Stimulated activated CD8-positive, alpha-beta memory T cell treated with anti-CD3 and anti-CD28 coated beads, Interleukin-12 subunit alpha, Interleukin-12 subunit beta, amount 100 ng/mL, for 4 hours (primary cell): ENCODE measurements at regions not wholly inside any gene's neighbourhood (a gene's known extent, or its start where the extent isn't known, plus 50 kb on each side); places are given as distances from the start of the nearest gene placed in this dataset.
"Not testable (repeated sequence)": the region's sequence is repeated elsewhere in the genome, so short reads cannot be mapped to it uniquely, and the experiment has no call there.

Experiments used
- DNase-seq: peaks from one replicate; pipeline ENCODE4 v3.0.0-alpha.2; 2020; ENCODE audit warnings: low read depth

- DNase-seq: no peak
These were observed 1650.5 kb upstream of the LRRTM3 start for GRCh38 chr10:65275296-65275695.

DNA sequence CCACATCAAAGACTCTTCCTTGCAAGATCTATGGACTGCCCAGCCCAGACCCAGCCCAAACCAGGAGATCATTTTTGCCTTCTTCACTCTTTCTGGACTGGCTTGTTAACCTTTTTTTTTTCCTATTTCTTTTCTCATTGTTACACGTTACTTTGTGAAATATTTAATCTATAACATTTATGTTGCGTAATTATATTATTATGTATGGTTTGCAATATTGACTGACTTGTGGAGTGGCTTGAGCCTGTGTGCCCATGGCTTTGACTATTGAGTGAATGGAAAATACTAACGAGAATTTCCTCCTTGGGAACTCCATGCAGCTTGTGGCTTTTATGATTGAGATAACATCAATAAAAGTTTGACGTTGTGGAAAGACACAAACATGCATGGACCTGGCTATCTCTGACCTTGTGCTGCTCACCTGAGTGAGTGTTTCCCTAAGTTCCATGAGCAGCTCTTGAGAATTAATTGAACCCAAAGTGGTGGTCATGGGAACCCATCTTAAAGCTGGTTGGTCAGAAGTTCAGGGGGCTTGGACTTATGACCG is 1641.3 kb upstream of the LRRTM3 start:
- DNase-seq: no peak

DNA sequence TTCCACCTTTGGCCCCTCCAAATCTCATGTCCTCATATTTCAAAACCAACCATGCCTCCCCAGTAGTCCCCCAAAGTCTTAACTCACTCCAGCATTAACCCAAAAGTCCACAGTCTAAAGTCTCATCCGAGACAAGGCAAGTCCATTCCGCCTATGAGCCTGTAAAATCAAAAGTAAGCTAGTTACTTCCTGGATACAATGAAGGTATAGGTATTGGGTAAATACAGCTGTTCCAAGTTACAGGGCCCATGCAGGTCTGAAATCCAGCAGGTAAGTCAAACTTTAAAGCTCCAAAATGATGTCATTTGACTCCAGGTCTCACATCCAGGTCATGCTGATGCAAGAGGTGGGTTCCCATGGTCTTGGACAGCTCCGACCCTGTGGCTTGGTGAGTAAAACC is 1640.1 kb upstream of the LRRTM3 start:
- DNase-seq: not testable (repeated sequence)

- DNase-seq: no peak
These were observed 1634.5 kb upstream of the LRRTM3 start for GRCh38 chr10:65291286-65291685.

DNA sequence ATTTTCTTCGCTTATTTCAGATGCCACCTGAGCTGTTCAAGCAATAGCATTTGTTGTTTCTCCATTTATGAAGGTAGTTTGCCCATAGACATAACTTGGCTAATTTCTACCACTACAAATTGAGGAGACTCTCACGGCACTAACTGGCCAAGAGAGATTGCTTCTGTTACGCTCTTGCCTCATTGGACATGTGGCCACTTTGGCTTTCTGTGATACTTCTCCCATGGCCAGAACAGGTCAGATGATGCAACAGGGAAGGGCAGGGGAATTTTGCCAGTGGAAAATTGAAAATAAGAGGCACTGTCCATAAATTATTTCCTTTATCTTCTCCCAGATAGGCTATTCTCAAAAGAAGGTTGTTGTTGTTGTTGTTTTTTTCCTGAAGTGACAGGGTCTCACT is 1633.3 kb upstream of the LRRTM3 start:
- no peak for DNase-seq

DNA sequence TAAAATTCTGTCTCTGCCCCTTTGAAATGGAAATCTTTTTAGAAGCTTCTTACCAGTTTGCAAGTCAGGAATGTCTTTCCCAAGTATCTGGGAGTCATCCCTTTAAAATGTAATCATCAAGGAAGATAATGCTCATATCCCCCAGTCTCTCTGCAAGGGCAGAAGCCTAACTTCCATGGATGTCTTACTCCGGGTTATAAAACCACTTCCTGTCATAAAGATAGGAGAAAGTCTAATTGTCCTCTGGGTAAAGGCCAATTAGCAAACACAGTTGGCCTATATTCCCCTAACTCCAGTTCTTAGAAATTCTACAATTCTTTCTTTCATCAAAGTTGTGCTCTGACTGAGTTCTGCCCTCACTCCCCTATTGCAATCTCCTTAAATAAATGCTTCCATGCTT is 1631.5 kb upstream of the LRRTM3 start:
- no peak for DNase-seq

- DNase-seq: no peak
These were observed 1624.7 kb upstream of the LRRTM3 start for GRCh38 chr10:65301181-65301580.

DNA sequence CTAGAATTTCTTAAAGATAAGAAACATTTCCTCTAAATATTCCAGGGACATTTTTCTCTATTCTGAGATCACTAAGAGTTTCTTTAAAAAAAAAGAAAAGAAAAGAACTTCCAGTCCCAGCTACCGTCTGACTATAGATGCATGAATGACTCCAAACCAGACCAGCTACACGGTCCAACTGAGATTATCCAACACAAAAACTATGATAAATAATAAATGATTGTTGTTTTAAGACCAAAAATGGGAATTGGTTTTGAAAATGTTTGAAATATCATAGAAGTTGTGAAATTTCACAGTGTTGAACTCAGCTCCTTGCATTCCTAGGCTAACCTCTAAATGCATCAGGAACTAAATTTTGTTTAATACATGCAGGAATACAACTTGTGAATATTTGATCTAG is 1619.6 kb upstream of the LRRTM3 start:
- no peak for DNase-seq

DNA sequence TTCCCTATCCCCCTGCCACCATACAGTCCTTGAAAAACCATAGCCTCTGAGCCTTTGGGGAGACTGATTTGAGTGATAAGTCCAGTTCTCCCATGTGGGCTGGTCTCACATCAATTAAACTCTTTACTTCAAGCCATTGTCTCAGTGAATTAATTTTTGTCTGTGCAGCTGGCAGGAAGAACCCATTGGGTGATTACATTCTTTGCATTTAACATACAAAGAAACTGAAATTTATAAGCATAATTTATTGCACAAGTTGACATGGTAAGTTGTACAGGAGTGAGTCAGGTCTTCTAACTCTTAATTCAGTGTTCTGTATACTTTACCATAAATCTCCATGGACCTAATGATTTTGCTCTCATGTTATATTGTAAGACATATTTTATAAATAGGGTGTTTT is 1613.0 kb upstream of the LRRTM3 start:
- DNase-seq: no peak

- DNase-seq: no peak
These were observed 1612.4 kb upstream of the LRRTM3 start for GRCh38 chr10:65313406-65313805.

- no peak for DNase-seq
These were observed 1611.6 kb upstream of the LRRTM3 start for GRCh38 chr10:65314253-65314652.

GRCh38 chr10:65319493-65319892 is 1606.3 kb upstream of the LRRTM3 start:
- DNase-seq: no peak

DNA sequence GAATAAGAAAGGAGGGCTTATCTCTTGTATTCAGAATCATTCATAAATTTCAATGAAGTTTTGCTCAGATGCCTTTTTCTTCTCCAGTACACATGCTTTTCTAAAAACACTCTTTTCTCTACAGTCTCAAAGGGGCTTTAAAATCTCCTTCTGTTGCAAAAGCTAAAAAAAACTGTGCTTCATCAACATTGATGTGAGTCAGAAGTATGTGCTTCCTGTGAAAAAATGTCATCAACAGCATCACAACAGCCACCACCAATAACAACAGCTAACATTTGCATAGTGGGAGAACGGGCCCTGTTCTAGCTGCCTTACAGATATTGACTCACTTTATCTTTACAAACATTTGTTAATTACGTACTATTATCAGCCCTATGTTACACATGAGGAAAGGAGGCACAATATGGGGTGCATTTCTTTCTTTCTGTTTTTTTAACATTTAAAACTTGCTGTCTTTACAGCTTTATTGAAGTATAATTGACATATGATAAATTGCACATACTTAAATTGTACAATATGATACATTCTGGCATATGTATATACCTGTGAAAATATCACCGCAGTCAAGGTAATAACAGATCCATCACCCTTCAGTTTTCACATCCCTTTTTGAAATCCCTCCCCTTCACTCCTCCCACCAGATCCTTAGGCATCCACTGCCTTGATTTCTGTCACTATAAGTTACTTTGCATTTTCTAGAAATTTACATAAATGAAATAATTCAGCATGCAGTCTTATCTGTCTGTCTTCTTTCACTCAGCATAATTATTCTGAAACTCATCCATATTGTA is 1605.4 kb upstream of the LRRTM3 start:
- DNase-seq: no peak

DNA sequence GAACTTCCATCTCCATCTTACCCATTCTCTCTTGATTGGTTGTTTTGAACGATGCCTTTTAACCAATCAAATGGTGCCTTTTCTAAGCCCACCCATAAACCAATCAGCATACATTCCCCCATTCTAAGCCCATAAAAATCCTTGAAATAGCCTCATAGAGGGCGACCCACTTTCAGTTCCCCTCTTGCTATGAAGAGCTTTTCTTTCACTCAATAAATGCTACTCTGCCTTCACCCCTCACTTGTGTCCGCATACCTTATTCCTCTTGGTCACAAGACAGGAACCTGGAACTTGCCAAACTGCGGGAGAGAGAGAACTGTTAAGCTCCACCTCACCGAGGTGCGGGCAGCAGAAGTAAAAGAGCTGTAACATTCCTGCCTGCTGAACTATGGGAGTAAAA is 1602.0 kb upstream of the LRRTM3 start:
- no peak for DNase-seq

DNA sequence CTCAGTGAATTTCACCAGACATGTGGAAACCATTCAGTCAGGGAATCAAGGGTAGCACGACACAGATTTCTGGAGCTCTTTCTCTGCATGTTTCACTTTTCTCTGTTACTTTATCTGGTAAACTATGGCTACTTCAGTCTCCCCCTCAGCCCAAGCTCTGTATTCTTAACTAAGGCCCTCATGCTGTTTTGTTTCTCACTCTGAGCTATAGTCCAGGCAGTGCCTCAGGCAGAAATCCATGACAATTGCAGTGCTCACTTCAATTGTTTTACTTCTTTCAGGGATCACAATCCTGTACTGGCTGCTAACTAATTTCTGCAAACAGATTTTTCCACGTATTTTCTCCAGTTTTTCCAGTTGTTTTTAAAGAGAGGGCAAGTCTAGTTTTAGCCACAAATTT is 1599.9 kb upstream of the LRRTM3 start:
- no peak for DNase-seq

DNA sequence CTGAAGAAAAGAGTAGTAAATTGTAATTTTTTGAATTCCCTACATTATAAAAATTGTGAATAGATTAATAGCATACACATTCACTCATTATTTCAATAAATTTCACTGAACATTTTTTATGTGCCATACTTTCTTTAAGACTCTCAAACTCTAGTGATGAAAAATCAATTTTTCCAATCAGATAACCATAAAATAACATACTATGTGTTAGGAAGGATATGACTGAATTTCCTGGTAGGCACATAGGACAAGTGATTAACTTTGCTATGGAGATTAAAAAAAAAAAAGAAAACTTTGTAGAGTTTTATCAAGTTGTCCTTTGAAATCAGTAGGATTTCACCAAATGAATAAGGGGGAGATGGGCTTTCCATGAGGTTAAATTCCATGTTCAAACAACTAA is 1597.3 kb upstream of the LRRTM3 start:
- no peak for DNase-seq

- DNase-seq: no peak
These were observed 1590.5 kb upstream of the LRRTM3 start for GRCh38 chr10:65335311-65335710.

GRCh38 chr10:65340340-65340739 is 1585.5 kb upstream of the LRRTM3 start:
- no peak for DNase-seq

DNA sequence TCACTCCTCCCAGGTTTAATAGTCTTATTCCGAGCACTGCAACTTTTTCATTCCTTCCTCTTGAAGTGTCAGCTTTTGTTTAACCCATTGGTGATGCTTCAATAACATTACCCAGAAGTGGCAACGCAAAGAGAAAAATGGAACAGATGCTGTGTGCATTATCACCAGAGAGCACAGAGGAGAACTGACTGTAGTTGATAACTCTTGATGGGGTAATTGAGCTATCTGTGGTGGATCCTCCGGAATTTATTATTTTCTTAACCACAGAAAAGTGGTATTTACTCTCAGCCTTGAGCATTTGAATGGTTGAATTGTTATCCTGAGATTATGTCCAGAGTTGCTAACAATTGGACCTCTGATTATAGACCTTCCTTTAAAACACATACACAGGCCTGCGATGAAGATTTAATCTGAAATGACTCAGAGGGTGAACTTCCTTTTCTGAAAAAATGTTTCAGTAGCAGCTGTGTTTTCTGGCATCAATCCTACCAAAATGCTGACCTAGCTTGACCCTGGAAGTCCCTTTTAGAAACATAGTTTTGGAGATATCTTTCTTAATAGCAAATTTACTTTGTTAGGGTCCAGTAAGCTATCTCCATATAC is 1584.4 kb upstream of the LRRTM3 start:
- no peak for DNase-seq

- DNase-seq: no peak
These were observed 1583.6 kb upstream of the LRRTM3 start for GRCh38 chr10:65342245-65342644.

GRCh38 chr10:65346466-65346865 is 1579.4 kb upstream of the LRRTM3 start:
- no peak for DNase-seq

GRCh38 chr10:65348637-65349036 is 1577.2 kb upstream of the LRRTM3 start:
- DNase-seq: no peak

GRCh38 chr10:65350611-65351010 is 1575.2 kb upstream of the LRRTM3 start:
- no peak for DNase-seq
